ENCODE measurements at regions not wholly inside any gene's neighbourhood (a gene's known extent, or its start where the extent isn't known, plus 50 kb on each side); places are given as distances from the start of the nearest gene placed in this dataset.

DNA sequence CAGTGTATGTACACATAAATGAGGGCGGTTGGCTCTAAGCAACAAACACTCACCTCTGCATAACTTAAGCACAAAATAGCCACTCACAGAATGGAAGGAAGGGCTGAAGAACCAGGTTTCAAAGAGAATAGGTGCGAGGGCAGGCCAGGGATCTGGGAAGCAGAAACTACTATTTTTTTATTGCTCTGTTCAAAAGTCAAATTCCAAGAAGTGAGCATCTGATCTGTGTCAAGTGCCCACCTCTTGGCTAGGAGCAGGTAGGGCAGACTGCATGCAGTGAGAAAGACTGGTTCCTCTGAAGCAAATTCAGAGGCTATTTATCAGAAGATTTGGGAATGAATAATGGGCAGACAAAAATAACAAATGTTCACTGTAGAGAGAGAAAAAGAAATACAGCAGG is 336.4 kb upstream of the CTNNB1 start:
- H3K27me3 ChIP-seq (ENCODE audit: control insufficient read depth, insufficient read depth, low read length): no peaks in the 10 kb centered on the region
- no peaks in the 10 kb centered on the region for H3K9me3 ChIP-seq (ENCODE audit: control insufficient read depth, low read length)

DNA sequence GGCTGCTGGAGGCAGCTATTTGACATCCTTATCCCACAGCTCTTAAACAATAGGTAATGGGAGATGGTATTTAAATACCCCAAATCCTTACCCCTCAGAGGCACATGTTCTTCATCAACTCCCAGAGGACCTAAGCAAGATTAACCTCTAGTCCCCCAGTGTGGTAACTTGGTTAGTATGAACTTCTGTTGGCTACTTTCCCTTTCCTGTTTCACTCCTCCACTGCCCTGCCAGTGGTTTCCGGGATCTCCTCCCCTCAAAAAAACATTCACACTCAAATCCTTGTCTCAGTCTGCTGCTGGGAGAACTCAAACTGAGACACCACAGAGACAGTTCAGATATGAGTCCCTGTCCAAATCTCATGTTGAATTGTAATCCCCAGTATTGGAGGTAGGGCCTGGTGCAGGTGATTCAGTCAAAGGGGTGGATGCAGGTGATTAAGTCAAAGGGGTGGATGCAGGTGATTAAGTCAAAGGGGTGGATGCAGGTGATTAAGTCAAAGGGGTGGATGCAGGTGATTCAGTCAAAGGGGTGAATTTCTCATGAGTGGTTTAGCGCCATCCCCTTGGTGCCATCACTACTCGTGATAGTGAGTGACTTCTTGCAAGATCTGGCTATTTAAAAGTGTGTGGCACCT is 335.0 kb upstream of the CTNNB1 start:
- Histone ChIP-seq H3K27me3 (ENCODE audit: control insufficient read depth, insufficient read depth, low read length) (no peaks in the 10 kb centered on the region), H3K79me2 (no peaks in the 10 kb centered on the region), H3K4me3 (ENCODE audit: low read depth, low read length) (no peak overlapping the region), H2AFZ (no peak overlapping the region), H3K9me3 (ENCODE audit: control insufficient read depth, low read length) (no peaks in the 10 kb centered on the region), H3K27ac (no peak overlapping the region), H3K4me1 (no peaks in the 10 kb centered on the region), H3K4me2 (ENCODE audit: low read length) (no peak overlapping the region), H3K9ac (no peak overlapping the region), H3K36me3 (ENCODE audit: control insufficient read depth, insufficient read depth, low read length) (no peaks in the 10 kb centered on the region)
- TF ChIP-seq, protein P1, sequence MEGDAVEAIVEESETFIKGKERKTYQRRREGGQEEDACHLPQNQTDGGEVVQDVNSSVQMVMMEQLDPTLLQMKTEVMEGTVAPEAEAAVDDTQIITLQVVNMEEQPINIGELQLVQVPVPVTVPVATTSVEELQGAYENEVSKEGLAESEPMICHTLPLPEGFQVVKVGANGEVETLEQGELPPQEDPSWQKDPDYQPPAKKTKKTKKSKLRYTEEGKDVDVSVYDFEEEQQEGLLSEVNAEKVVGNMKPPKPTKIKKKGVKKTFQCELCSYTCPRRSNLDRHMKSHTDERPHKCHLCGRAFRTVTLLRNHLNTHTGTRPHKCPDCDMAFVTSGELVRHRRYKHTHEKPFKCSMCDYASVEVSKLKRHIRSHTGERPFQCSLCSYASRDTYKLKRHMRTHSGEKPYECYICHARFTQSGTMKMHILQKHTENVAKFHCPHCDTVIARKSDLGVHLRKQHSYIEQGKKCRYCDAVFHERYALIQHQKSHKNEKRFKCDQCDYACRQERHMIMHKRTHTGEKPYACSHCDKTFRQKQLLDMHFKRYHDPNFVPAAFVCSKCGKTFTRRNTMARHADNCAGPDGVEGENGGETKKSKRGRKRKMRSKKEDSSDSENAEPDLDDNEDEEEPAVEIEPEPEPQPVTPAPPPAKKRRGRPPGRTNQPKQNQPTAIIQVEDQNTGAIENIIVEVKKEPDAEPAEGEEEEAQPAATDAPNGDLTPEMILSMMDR (IDR thresholded peaks at IDR 0.05): no peak

More for the DNA sequence above, 336.4 kb upstream of the CTNNB1 start:
- Histone ChIP-seq H2AFZ (no peak overlapping the region), H3K79me2 (no peaks in the 10 kb centered on the region), H3K4me2 (ENCODE audit: low read length) (no peak overlapping the region), H3K27ac (no peak overlapping the region), H3K36me3 (ENCODE audit: control insufficient read depth, insufficient read depth, low read length) (no peaks in the 10 kb centered on the region), H3K4me1 (no peaks in the 10 kb centered on the region), H3K4me3 (ENCODE audit: low read depth, low read length) (no peak overlapping the region), H3K9ac (no peak overlapping the region)
- TF ChIP-seq, protein P1 (IDR thresholded peaks at IDR 0.05): no peak

- Histone ChIP-seq H3K4me3 (ENCODE audit: low read depth, low read length) (no peak overlapping the region), H3K4me2 (ENCODE audit: low read length) (no peak overlapping the region), H3K4me1 (no peaks in the 10 kb centered on the region), H3K27me3 (ENCODE audit: control insufficient read depth, insufficient read depth, low read length) (no peaks in the 10 kb centered on the region), H2AFZ (no peak overlapping the region), H3K9me3 (ENCODE audit: control insufficient read depth, low read length) (no peaks in the 10 kb centered on the region), H3K36me3 (ENCODE audit: control insufficient read depth, insufficient read depth, low read length) (no peaks in the 10 kb centered on the region), H3K79me2 (no peaks in the 10 kb centered on the region), H3K9ac (no peak overlapping the region), H3K27ac (no peak overlapping the region)
- TF ChIP-seq, protein P1 (IDR thresholded peaks at IDR 0.05): no peak
Observed at GRCh38 chr3:40864915-40865314, 334.4 kb upstream of the CTNNB1 start.

GRCh38 chr3:40867797-40868196 is 331.5 kb upstream of the CTNNB1 start:
- no peak overlapping the region for H2AFZ ChIP-seq
- H3K4me1 ChIP-seq: no peaks in the 10 kb centered on the region

More at GRCh38 chr3:40867797-40868196, 331.5 kb upstream of the CTNNB1 start:
- Histone ChIP-seq H3K27me3 (ENCODE audit: control insufficient read depth, insufficient read depth, low read length) (no peaks in the 10 kb centered on the region), H3K4me3 (ENCODE audit: low read depth, low read length) (no peak overlapping the region), H3K79me2 (no peaks in the 10 kb centered on the region), H3K9ac (no peak overlapping the region), H3K9me3 (ENCODE audit: control insufficient read depth, low read length) (no peaks in the 10 kb centered on the region), H3K27ac (no peak overlapping the region), H3K36me3 (ENCODE audit: control insufficient read depth, insufficient read depth, low read length) (no peaks in the 10 kb centered on the region), H3K4me2 (ENCODE audit: low read length) (no peak overlapping the region)
- TF ChIP-seq, protein P1 (IDR thresholded peaks at IDR 0.05): no peak
